A549 (cell line): ENCODE measurements at regions not wholly inside any gene's neighbourhood (a gene's known extent, or its start where the extent isn't known, plus 50 kb on each side); places are given as distances from the start of the nearest gene placed in this dataset.

Source experiments
- CBX8 ChIP-seq: fragments of 200-600 bp; sonication (generic); IDR thresholded peaks from 2 replicates; pipeline ENCODE4 v1.6.1; 2016
- CTCF ChIP-seq: fragments of >200 bp; sonication (Bioruptor Twin); formaldehyde crosslinking; IDR thresholded peaks from 3 replicates; pipeline ENCODE4 v1.5.1; 2016
- EP300 ChIP-seq, 2 experiments: fragments of >200 bp; sonication (Bioruptor Twin); formaldehyde crosslinking; IDR thresholded peaks; 2 replicates in 1 of 2; 3 replicates in 1 of 2; pipeline ENCODE4 v1.6.1; 2016 to 2017
- HDAC2 ChIP-seq: fragments of 200-600 bp; sonication (generic); IDR thresholded peaks from 2 replicates; pipeline ENCODE4 v1.6.1; 2016
- KDM1A ChIP-seq: fragments of 200-600 bp; sonication (generic); IDR thresholded peaks from 2 replicates; pipeline ENCODE4 v1.6.1; 2016; ENCODE audit warnings: low read depth, mild to moderate bottlenecking
- MAFK ChIP-seq: fragments of 450-650 bp; IDR thresholded peaks from 2 replicates; pipeline ENCODE4 v1.6.1; 2014; ENCODE audit not compliant: partially characterized antibody
- MYC ChIP-seq: IDR thresholded peaks from 2 replicates; pipeline ENCODE4 v1.6.1; 2012; ENCODE audit warnings: mild to moderate bottlenecking, inconsistent platforms, low read length, improper control_type of control experiment, borderline replicate concordance
- NFE2L2 ChIP-seq: fragments of 150-350 bp; conservative IDR thresholded peaks from 2 replicates; pipeline ENCODE4 v1.6.1; 2014; ENCODE audit warnings: low read length
- POLR2A ChIP-seq: IDR thresholded peaks from 2 replicates; pipeline ENCODE4 v1.6.1; 2012; ENCODE audit warnings: mild to moderate bottlenecking, low read length
- RFX5 ChIP-seq: fragments of 450-650 bp; IDR thresholded peaks from 2 replicates; pipeline ENCODE4 v1.7.1; 2014; ENCODE audit warnings: antibody characterized with exemption, mild to moderate bottlenecking, moderate library complexity
- SREBF2 ChIP-seq: fragments of 450-650 bp; IDR thresholded peaks from 2 replicates; pipeline ENCODE4 v1.6.1; 2014; ENCODE audit warnings: mild to moderate bottlenecking, moderate library complexity
- ZFP36 ChIP-seq: fragments of 450-650 bp; IDR thresholded peaks from 2 replicates; pipeline ENCODE4 v1.6.1; 2014; ENCODE audit warnings: borderline replicate concordance; ENCODE audit not compliant: partially characterized antibody
- TF ChIP-seq, protein P1 (sequence below): fragments of 250-450 bp; sonication (Bioruptor Pico); IDR thresholded peaks from 2 replicates; pipeline ENCODE4 v1.5.0; 2021; ENCODE audit warnings: mild to moderate bottlenecking, moderate library complexity, borderline replicate concordance

DNA sequence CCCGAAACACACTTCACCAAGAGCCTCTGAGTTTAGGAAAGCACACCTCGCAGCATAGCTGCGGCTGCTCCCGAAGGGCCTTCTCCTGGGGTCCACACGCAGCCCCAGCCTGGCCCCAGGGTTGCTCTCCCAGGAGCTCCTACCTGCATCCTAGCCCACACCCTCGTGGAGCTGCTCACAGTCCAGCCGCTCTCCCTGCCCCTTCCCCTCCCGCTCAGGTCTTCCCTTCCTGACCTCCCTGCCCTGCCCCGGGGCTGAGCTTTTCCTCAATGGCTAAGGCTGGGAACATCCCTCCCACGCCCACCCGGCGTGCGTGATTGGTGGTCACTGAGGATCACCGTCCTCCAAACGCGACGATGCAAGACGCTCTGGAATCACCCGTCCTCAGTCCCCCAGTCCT is 205.8 kb downstream of the FNDC1 start:
- TF ChIP-seq CBX8 (no peak), POLR2A (no peak), HDAC2 (no peak), ZFP36 (no peak), CTCF (no peak), KDM1A (no peak), EP300 (IDR thresholded peaks at IDR 0.05) (no peak), MYC (no peak), NFE2L2 (no peak), MAFK (no peak), RFX5 (no peak), SREBF2 (no peak)
- TF ChIP-seq, protein P1, sequence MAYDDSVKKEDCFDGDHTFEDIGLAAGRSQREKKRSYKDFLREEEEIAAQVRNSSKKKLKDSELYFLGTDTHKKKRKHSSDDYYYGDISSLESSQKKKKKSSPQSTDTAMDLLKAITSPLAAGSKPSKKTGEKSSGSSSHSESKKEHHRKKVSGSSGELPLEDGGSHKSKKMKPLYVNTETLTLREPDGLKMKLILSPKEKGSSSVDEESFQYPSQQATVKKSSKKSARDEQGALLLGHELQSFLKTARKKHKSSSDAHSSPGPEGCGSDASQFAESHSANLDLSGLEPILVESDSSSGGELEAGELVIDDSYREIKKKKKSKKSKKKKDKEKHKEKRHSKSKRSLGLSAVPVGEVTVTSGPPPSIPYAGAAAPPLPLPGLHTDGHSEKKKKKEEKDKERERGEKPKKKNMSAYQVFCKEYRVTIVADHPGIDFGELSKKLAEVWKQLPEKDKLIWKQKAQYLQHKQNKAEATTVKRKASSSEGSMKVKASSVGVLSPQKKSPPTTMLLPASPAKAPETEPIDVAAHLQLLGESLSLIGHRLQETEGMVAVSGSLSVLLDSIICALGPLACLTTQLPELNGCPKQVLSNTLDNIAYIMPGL (CRISPR knock-in tag): no peak
